Heart left ventricle (tissue), 16 donors: ENCODE measurements at regions not wholly inside any gene's neighbourhood (a gene's known extent, or its start where the extent isn't known, plus 50 kb on each side); places are given as distances from the start of the nearest gene placed in this dataset.

Experiments used
- ATAC-seq, 4 donors: fragments of 200-7000 bp; cut with Tn5 transposase; one replicate each; pipeline ENCODE4 v1.9.1; 2020 to 2022; ENCODE audit warnings: moderate library complexity in 4 of 4, mild to moderate bottlenecking in 3 of 4, moderate number of reproducible peaks in 1 of 4
- DNase-seq, 5 donors: peaks; one replicate each; pipeline ENCODE4 v3.0.0-alpha.2; 2020
- H3K27ac ChIP-seq, 12 donors: fragments of 200-600 bp; sonication (generic) in 4 of 12; one replicate each; pipeline versions ENCODE4 v1.5.0 to v1.8.0; 2016 to 2022; ENCODE audit warnings: mild to moderate bottlenecking in 2 of 12
- H3K27me3 ChIP-seq, 9 donors: fragments of 200-600 bp; sonication (generic) in 2 of 9; one replicate each; pipeline versions ENCODE4 v1.5.1 to v1.8.0; 2016 to 2022; ENCODE audit warnings: mild to moderate bottlenecking in 3 of 9
- H3K36me3 ChIP-seq, 9 donors: fragments of 200-600 bp; sonication (generic) in 2 of 9; one replicate each; pipeline versions ENCODE4 v1.5.0 to v1.8.0; 2018 to 2022; ENCODE audit warnings: mild to moderate bottlenecking in 2 of 9
- H3K4me1 ChIP-seq, 12 donors: fragments of 200-600 bp; sonication (generic) in 4 of 12; one replicate each; pipeline versions ENCODE4 v1.5.0 to v1.8.0; 2016 to 2022; ENCODE audit warnings: mild to moderate bottlenecking in 3 of 12
- H3K4me3 ChIP-seq, 12 donors: fragments of 200-600 bp; sonication (generic) in 4 of 12; one replicate each; pipeline versions ENCODE4 v1.5.0 to v1.8.0; 2017 to 2022; ENCODE audit warnings: mild to moderate bottlenecking in 9 of 12, moderate library complexity in 4 of 12
- H3K9me3 ChIP-seq, 12 donors: fragments of 200-600 bp; sonication (generic) in 4 of 12; one replicate each; pipeline versions ENCODE4 v1.5.0 to v1.8.0; 2016 to 2022; ENCODE audit warnings: mild to moderate bottlenecking in 1 of 12
- POLR2A ChIP-seq, 2 donors: fragments of 450-650 bp; IDR thresholded peaks; one replicate each; pipeline ENCODE4 v1.6.1; 2017; ENCODE audit warnings: antibody characterized with exemption in 2 of 2, mild to moderate bottlenecking in 2 of 2, moderate library complexity in 2 of 2
- WGBS, 4 donors: extraction: QIAGEN DNeasy Blood & Tissue Kit in 2 of 4; methylation state at CpG; one replicate each; pipeline versions ENCODE4 v1.1.5 to v1.1.7; 2013 to 2018; 5-methylcytosine and 5-hydroxymethylcytosine counted together
- intact Hi-C, 10 donors: fragments of 100-400 bp; cut with DNase I; formaldehyde crosslinking; loops; one replicate each; pipeline versions ENCODE4 v1.11.1 to v1.14.2; 2022
- TF ChIP-seq, protein P1 (sequence below), 12 donors: fragments of 200-600 bp; sonication (generic) in 4 of 12; IDR thresholded peaks; one replicate each; pipeline versions ENCODE4 v1.5.0 to v1.8.0; 2018 to 2022; ENCODE audit warnings: antibody characterized with exemption in 12 of 12, mild to moderate bottlenecking in 5 of 12
- donor health status: ischemic (EF 13 %, LVEDD 7.1; RV severe dilation, severe dysfunction).
- donor health status: healthy with polysubstance abuse.
- donor health status: DM: no; HTN: yes; CAD: no.
- donor health status: DM: no; HTN: no; CAD: no.
- donor health status: ischemic (EF 25% LVEDD 6.9; RV normal size, moderate dysfunction).
- donor health status: ischemic (EF 25% LVEDD 5.7; RV mildly dilated, moderate dysfunction).
- donor health status: healthy.
- donor health status: DM: yes; HTN: yes; CAD: no.
- donor health status: ischemic (EF 35%, LVEDD 5.7; RV mildly dilated, moderate dysfunction).
- donor health status: nonischemic (EF 11% LVEDD 7.7; RV severe dilation, severe dysfunction).
- donor health status: DM: yes; HTN: yes; CAD: no.
- donor health status: PGD.
- donor health status: ischemic (EF 29% LVEDD 5.4; RV normal size, mild dysfunction).
- donor health status: nonischemic (EF 23%, LVEDD 6.1; RV moderate dilation, normal function).

DNA sequence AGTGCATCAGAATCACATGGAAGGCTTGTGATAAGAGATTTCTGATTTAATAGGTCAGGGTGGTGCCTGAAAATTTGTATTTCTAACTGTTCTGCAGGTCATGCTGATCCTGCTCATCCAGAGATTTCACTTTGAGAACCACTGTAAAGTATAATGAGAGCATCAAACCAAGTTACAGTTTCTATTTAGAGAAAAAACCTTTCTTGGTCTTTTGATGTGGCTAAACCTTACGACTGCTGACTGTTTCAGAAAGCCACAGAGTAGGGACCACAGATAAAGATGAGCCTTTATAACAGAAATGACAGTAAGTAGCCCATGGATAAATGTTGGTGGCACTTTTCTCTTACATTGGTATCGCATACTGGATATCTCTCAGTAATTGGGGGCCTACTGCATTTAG is 109.4 kb upstream of the FANCL start:
- no peaks in the 10 kb centered on the region for H3K36me3 ChIP-seq
- DNase-seq (no peak), ATAC-seq (no peak)
- intact Hi-C loops = no loop called here
- TF ChIP-seq POLR2A (IDR thresholded peaks at IDR 0.05) = no peak
- TF ChIP-seq, protein P1, sequence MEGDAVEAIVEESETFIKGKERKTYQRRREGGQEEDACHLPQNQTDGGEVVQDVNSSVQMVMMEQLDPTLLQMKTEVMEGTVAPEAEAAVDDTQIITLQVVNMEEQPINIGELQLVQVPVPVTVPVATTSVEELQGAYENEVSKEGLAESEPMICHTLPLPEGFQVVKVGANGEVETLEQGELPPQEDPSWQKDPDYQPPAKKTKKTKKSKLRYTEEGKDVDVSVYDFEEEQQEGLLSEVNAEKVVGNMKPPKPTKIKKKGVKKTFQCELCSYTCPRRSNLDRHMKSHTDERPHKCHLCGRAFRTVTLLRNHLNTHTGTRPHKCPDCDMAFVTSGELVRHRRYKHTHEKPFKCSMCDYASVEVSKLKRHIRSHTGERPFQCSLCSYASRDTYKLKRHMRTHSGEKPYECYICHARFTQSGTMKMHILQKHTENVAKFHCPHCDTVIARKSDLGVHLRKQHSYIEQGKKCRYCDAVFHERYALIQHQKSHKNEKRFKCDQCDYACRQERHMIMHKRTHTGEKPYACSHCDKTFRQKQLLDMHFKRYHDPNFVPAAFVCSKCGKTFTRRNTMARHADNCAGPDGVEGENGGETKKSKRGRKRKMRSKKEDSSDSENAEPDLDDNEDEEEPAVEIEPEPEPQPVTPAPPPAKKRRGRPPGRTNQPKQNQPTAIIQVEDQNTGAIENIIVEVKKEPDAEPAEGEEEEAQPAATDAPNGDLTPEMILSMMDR (IDR thresholded peaks at IDR 0.05) = no peak
- no peaks in the 10 kb centered on the region for H3K4me1 ChIP-seq
- WGBS, 4 donors = 62 to 76% (median 66%) methylated on average over 2 of the region's 2 CpGs
- peaks cover 0 to 14% (median 0%) of the 10 kb centered on the region in 12 donors for H3K9me3 ChIP-seq
- H3K4me3 ChIP-seq = no peak overlapping the region
- peaks cover 0 to 6% (median 0%) of the 10 kb centered on the region in 9 donors for H3K27me3 ChIP-seq
- H3K27ac ChIP-seq = no peak overlapping the region

DNA sequence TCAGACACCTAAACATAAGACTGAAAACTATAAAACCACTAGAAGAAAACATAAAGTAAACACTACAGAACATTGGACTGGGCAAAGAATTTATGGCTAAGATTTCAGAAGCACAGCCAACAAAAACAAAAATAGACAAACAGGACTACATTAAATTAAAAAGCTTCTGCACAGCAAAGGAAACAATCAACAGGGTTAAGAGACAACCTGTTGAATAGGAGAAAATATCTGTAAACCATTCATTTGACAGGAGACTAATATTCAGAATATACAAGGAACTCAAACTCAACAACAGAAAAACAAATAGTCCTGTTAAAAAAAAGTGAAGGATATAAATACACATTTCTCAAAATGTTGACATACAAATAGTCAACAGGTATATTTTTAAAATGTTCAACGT is 106.7 kb upstream of the FANCL start:
- H3K27me3 ChIP-seq = peaks cover 0 to 6% (median 0%) of the 10 kb centered on the region in 9 donors
- intact Hi-C loops = no loop called here
- H3K36me3 ChIP-seq = no peaks in the 10 kb centered on the region
- no peak for ATAC-seq
- H3K9me3 ChIP-seq = peaks cover 0 to 19% (median under 1%) of the 10 kb centered on the region in 12 donors
- no peaks in the 10 kb centered on the region for H3K4me1 ChIP-seq
- no peak overlapping the region for H3K27ac ChIP-seq
- WGBS, 4 donors = 14 to 34% (median 26%) methylated on average over 1 of the region's 1 CpG
- no peak for TF ChIP-seq POLR2A (IDR thresholded peaks at IDR 0.05)
- TF ChIP-seq, protein P1 (IDR thresholded peaks at IDR 0.05) = no peak
- no peak overlapping the region for H3K4me3 ChIP-seq
- DNase-seq = no peak

DNA sequence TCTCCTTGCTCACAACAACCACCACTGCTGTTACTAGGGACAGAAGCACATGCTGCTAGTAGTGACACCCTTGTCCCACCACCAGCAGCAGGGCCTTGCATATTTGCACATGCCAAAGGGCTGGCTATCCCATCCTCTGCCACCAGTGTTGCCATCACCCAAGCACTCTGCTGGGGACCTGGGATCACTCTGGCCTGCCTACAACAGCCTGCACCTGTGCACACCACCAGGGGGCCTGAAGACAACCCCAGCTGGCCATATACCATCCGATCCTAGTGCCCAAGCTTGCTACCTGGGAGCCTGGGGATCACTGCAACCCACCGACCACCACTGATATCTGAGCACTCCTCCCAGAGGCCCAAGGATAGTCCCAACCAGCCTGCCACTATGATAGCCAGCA is 99.9 kb upstream of the FANCL start:
- no peak overlapping the region for H3K27ac ChIP-seq
- TF ChIP-seq, protein P1 (IDR thresholded peaks at IDR 0.05) = no peak
- no peak for TF ChIP-seq POLR2A (IDR thresholded peaks at IDR 0.05)
- H3K36me3 ChIP-seq = no peaks in the 10 kb centered on the region
- H3K9me3 ChIP-seq = peaks cover 0 to 23% (median 8%) of the 10 kb centered on the region in 12 donors
- no peaks in the 10 kb centered on the region for H3K27me3 ChIP-seq
- intact Hi-C loops = no loop called here
- no peak for ATAC-seq
- H3K4me1 ChIP-seq = no peaks in the 10 kb centered on the region
- no peak overlapping the region for H3K4me3 ChIP-seq
- 71 to 85% (median 78%) methylated on average over 2 of the region's 2 CpGs for WGBS, 4 donors
- DNase-seq = no peak

DNA sequence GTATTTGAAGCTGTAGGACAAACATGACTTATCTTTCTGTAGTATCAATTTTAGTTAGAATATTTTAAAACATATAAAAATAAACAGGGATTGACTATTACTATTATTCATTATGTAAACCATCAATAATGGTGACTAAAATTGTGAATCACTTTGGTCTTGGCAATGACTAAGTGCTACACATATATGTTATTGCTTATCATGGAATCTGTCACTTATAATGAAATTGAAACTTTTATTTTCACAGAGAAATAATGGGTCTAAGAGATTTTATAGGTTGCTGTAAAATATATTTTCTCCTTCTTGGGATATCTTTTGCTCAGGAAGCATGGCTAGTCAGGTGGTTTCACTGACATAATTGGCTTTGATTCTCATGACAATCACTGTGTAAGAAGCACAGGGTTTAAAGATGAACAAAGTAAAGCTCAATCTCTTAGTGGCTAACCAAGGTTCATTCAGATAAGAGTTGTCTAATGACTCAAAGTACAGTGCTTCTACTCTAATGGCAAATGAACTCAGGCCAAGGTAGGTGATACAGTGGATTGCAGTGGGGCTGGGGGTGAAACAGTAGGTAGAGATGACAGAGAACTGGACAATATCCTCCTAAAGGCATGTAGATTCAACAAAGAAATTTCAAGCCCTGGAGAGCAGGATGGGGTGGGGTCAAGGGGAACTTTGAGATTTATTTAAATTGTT is 98.6 kb upstream of the FANCL start:
- TF ChIP-seq POLR2A (IDR thresholded peaks at IDR 0.05) = no peak
- TF ChIP-seq, protein P1 (IDR thresholded peaks at IDR 0.05) = no peak
- no peaks in the 10 kb centered on the region for H3K36me3 ChIP-seq
- no peaks in the 10 kb centered on the region for H3K4me1 ChIP-seq
- no peak for DNase-seq
- H3K27ac ChIP-seq = no peak overlapping the region
- no peak overlapping the region for H3K4me3 ChIP-seq
- ATAC-seq = no peak
- no peaks in the 10 kb centered on the region for H3K27me3 ChIP-seq
- peaks cover 0 to 22% (median 8%) of the 10 kb centered on the region in 12 donors for H3K9me3 ChIP-seq
- intact Hi-C loops = no loop called here
